Midbrain (tissue), 1 donor: ENCODE measurements at regions not wholly inside any gene's neighbourhood (a gene's known extent, or its start where the extent isn't known, plus 50 kb on each side); places are given as distances from the start of the nearest gene placed in this dataset.
"Not testable (repeated sequence)": the region's sequence is repeated elsewhere in the genome, so short reads cannot be mapped to it uniquely, and the experiment has no call there.

ENCODE experiments used
- DNase-seq: peaks from one replicate; lab custom pipeline; 2025; lab: John Stamatoyannopoulos, UW

DNA sequence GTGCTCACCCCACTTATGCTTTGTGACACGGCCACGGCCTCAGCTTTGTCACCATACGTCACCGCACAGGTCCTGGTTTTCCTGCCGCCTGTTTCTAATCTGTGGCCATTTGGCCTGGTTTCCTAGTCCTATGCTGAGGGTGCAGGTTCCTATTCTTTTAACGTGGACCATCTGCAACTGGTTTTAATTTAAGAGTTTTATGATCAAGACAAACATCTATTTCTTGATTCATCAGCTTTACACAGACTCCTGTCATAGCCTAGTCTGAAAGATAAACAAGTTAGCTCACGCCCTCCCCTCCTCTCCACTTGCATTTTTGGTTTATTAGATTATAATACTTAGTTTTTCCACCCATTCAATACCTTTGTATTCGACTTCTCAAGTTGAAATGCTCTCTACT, 97.5 kb upstream of the RPS6KA2 start:
- no peak for DNase-seq

DNA sequence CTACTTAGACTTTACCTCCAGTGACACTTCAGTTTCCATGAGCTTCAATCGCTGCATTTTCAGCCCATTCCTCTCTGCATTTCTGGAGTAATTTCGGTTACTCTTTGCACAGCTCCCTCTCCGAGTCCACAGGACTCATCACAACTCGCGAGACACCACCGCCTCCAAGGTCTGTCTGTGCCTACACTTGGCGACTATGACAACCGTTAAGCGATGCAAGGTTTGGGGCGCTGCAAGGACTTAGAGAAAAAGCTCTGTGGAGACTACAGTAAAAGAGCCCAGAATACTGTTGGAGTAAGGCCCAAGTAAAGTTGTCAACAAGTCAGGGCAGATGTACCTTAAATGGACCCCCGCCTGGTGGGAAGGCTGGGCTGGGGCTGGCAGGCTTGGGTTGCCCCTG, 95.7 kb upstream of the RPS6KA2 start:
- DNase-seq: no peak

DNA sequence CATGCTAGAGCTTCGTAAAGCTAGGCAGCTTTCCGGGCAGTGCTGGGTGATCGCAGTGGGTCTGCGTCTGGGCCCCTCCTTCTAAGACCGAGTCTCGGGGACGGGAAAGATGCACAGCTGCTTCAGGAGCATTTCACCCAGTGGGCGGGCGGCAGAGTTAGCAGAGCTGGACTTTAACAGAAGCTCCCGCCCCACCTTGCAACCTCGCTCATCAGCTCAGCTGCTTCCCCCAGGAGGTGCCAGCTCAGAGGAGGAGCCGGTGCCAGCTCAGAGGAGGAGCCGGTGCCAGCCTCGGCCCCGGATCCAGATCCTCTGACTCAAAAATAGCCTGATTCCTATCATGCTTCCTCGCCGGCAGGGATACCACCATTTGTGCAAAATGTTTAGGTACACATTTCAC, 94.5 kb upstream of the RPS6KA2 start:
- DNase-seq: no peak

DNA sequence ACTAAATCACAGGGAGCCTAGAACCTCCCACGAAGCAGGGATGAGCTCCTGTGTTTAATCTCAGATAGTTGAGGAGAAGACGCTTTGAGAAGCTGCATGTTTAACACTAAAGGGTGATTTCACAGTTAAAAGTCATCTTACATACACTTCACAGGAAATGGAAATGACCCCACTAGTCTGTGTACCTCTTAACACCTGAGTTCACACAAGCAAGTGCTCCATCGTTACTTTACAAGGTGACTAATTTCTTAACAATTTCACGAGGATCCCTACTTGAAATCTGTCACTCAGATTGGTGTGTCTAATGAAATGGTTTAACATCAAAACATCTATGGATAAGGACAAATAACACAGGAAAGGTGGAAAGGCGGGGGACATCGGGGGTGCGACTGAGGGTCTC, 93.8 kb upstream of the RPS6KA2 start:
- DNase-seq: no peak

DNA sequence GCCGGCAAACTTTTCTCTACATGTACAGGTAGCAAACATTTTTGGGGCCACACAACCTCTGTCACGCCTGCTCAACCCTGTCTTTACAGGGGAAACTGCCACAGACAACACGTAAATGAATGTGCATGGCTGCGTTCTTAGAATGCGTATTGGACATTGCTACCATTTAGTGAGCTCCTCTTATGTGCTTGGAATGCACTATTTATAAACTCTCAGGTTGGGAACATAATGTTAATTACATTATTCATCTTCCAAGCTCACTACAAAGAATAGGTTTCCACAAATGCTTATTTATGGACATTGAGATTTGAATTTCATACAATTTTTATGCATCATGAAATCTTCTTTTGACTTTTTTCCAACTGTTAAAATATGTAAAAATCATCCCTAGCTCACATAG, 92.0 kb upstream of the RPS6KA2 start:
- DNase-seq: no peak

DNA sequence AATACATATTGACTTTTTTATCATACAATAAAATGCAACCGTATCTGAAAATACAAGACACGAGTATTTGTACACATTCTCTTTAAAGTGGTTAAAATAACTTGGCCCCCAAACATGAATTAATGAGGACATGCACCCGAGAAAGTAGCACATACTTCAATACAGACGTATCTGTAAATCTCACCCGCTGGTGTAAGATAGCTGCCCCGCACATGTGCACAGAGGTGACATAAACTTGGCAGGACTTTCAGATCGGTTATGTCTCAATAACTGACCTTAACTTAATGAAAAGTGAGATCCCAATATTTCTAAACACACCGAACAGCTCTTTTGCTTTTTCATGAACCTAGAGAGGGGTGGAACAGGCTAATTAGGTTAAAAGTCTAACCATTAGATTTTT, 91.5 kb upstream of the RPS6KA2 start:
- DNase-seq: no peak

DNA sequence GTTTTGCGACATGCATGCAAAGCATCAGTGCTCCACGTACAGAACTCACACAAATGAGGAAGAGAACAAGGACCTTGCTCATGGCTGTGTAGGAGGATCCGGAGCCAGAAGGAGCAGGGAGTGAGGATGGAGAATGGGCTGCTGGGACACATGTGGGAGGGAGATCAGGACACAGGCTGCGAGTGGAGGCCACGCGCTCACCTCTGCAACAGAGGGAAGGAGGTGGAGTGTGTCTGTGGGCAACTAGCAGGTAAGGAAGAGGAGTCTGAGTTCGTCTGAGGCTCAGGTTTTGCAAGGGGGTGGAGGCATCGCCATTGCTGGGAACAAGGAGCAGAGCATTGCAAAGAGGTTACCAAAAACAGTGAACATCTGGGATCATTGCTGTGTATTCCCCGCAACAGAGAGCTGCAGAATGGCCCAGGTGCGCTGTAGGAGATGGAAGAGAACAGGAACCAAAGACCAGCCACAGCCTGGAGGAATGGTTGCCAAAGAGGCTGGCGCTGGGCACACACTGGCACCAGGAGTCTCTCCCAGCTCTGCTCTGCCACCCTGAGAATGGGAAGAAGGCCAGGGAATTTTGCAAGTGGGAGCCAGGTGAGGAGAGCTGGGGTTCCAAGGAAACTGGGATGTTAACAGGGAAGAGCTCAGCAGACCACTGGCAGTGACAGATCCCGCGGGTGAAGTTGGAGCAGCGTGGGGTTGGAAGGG, 90.0 kb upstream of the RPS6KA2 start:
- no peak for DNase-seq

DNA sequence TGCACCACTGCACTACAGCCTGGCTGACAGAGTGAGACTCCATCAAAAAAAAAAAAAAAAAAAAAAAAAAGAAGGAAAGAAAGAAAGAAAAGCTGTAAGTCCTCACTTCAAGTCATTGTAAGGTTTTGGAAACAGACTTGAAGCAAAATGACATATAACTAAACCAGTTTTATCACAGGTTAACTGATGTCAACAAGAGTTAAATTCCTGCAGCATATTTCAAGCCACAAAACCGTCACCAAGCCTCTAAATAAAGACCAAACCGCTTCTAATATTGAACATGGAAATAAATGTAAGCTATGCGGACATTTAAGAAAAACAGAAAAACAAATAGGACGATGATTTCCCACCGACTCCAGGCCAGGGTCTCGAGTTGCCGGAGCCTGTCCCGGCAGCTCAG, 88.9 kb upstream of the RPS6KA2 start:
- no peak for DNase-seq

DNA sequence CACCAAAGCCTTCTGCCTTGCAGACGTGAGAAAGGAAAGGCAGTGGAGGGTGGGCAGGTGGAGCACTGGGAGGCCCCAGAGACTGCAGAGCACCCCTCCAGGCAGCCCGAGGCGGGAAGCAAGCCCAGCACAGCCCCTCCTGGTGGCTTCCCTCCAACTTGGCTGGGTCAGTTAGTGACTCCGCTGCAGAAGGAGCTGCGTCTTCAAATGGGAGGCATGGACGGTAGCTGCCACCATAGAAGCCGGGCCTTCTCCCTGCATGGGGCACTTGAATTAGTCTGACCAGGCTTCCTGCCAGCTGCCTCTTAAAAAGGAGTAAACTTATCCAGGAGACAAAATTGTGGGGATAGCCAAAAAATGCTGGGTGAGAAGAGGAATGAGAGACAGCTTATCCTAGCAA, 88.0 kb upstream of the RPS6KA2 start:
- DNase-seq: peak; percentile 34

DNA sequence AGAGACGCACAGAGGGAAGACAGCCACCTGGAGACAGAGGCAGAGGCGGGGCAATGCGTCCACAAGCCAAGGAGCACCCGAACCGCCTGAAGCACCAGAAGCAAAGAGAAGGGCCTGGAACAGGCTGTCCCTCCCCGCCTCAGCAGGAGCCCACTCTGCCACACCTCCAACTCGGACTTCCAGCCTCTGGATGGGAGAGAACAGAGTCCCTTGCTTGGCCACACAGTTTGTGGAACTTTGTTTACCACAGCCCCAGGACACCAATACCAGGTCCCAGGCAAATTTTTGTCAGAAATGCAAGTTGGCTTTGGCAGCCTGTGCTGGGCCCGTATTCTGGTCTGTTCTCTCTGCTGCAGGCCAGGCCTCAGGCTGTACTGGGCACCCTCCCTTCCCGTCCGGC, 87.5 kb upstream of the RPS6KA2 start:
- DNase-seq: peak; percentile 34

DNA sequence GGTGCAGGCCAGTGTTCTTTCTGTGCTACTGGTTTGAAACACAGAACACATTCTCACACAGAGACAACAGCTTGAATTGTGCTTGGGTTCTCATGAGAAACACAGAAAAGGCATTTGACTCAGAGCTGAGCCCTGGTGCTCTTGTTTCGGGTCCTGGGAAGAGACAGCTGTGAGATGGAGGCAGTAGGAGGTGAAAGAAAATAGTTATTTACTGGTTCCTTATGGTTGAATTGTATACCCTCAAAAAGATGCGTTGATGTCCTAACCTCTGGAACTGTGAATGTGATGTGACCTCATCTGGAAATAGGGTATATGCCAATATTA, 87.1 kb upstream of the RPS6KA2 start:
- peak; percentile 6 for DNase-seq

DNA sequence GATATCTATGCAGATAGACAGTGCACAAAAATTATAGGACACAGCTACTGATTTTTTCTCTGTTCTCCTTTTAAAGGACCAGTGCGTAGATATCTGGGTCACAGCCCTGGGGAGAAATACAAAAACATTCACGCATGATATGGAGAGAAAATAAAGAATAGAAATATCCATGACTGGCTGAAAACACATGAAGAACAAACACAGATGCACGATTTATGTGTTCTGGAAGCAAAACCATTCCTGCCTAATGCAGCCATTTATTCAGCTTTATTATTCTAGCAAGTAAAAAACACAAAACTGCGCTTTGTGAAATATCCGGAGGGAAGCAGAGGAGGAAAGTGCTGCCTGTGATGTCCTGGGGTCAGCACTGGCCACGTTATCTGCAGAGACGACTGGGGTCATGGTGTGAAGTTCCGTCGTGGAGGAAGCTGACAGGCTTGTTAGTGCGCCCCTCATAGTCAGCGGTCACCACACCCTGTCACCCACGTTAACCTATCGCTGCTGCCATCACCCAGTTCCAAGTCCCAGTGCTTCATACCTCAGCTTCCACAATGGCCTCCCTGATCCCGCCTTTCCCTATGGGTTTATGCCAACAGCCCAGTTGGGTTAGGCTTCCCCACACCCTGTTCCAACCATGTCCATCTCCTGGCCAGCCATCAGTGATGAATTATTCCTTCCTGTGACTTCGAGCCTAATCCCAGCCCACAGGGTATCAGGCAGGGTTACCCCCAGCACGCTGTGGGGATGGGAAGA, 86.6 kb upstream of the RPS6KA2 start:
- DNase-seq: no peak

DNA sequence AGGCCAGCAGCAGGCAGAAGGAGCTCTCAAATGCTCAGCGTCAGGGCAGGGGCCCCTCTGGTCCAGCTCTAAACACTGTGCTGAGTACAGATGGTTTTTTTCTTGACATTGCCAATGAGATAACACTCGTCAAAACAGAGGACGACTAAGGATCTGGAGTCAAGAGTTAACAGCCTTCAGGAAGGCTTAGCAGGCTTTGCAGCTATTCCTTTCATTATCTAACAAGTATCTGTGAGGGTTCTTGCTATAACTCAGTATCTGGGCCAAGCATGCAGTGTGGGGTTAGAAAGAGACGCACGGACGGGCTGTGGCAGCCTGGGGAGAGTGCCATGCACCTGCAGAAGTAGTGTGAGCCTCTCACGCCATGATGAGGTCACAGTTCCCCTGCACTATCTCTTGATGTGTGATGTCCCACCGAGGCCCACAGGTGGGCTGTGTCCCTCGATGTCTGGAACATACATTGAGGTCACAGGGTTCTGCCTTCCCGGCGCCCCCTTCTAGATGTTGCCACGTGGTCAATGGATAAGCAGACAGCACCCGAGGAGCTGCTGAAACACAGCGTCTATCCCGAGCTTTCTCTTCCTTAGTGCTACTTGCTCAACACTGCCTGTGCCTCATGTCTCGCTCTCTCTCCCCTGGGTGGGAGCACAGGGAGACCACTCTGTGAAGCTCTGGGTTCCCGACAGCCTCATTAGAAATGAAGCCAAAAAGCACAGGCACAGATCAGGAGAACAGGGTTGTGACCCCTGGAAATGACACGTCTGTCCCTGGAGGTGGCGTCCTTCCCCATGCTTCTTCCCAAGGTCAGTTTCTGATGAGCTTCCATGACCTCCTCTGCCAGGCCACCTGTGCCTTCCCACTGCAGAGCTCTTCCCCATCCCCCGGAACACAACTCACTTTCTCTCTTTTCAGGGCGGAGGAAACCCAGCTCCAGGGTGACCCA, 85.5 kb upstream of the RPS6KA2 start:
- DNase-seq: no peak

DNA sequence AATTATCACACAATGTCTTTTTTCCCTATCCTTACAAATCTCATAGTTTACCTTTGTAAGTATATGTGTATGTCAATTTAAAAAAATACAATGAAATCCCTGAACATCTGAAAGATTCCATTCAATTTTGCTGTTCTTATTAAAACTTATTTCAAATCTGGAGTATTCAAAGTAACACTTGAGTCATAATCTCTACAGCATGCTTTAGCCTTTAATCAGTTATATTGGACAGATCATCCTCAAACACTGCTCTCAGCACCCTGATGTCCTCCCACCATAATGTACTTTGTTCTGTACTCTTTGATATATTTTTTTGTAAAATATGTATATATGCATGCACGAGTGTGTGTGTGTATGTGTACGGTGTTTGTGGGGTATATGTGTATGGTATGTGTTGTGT, 83.0 kb upstream of the RPS6KA2 start:
- no peak for DNase-seq

DNA sequence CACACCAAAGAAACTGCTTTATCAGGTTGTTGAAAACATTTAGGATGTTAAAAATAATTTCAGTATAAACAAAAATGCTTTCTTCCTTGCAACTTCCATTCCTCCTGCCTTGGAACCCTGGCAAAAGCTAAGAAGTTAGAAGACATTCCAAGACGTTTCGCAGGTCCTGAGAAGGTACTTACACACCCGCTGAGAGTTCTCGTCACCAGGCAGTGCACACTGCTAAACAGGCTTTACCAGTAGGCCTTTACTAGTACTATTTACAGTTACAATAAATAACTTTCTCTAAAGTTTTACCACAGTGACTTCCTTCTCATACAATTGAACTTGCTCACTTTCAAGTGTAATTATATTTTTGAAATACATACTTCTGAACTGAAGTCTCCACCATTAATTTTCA, 81.4 kb upstream of the RPS6KA2 start:
- no peak for DNase-seq

DNA sequence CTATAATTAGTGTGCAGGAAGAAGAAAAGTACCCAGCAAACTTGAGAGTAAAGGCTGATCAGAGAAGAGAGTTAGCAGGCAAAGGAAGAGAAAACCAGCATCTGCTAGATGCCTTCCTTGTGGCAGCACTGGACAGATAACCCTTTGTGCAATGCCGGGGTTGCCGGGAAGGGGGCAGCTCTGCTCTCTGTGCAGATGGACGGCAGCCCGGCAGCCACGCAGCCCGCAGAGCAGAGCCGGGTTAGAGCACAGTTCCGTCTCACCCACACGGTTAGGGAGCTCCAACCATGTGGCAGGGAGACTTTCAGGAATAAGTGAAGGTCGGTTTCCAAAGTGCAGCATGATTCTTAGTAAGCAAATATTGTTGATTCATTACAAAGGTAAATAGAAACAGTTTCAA, 80.0 kb upstream of the RPS6KA2 start:
- DNase-seq: peak; percentile 60

DNA sequence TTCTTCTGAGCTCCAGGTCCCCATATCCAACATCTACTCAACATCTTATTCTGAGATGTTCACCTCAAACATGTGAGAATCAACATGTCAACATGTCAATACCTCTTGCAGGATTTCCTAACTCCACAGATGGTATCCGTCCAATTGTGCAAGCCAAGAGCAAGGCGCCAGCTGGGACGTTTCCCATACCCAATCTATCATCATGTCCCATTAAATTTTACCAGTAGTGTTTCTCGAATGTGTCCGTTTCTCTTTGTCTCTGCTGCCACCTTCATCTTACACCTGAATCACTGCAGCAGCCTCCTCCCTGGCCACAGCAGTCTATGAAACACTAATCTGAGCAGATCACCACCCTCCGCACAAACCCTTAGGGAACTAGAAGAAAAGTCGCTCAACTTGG, 78.0 kb upstream of the RPS6KA2 start:
- no peak for DNase-seq

DNA sequence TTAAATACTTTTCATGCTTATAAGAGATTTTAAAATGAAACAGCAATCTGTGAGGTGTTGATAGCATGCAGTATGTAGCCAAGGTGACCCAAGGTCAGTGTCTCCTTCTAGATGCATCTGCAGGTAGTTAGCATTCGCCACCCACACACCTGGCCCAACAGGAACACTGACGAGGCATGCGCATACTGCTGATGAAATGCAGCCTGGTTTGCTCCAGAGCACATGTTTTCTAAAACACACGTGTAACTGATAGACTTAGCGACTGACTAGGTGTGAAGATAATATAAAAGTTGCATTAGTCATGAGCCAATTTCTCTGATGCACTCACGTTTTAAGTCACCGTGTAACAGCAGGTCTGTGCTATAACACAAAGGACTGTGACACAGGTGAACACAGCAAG, 77.1 kb upstream of the RPS6KA2 start:
- no peak for DNase-seq

DNA sequence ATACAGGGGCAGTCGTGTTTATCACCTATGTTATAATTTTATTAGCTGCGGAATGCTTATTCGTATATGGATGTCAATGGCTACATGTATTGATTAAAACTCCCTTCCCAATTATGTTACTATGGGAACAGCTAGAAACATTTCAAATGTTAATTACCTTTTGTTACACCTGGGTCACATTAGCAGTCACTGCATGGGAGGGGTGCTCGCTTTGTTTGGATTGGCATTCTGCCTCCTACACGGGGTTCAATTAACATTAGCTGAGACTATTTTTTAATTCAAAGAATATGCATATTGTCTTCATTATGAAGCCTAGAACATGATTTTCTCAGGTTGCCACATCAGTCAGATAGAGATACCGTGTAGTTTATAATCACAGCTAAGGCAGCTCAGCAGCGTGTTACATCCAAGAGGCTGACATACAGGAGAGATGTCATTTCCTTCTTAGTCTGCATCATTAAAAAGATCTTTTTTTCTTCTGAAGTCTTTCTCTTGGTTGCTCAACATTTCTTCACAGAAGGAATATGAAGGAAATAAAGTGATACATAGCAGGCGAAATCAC, 76.2 kb upstream of the RPS6KA2 start:
- no peak for DNase-seq

DNA sequence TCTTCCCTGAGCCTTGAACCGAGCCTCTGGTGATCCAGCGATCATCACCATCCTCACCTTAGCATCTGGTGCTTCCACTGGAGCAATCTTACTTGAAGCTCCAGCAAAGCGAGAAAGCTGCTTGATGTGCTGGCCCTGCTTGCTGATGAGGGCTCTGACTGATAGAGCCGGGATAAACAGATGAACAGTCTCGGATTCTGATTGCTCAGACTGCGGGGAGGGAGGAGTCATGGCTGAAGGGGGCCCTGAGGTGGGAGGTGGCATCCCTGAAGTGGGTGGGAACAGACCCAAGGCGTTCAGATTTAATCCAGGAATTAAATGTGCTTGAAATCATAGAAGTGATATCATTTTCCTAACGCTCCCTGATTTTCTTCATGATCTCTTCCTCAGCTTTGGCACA, 74.4 kb upstream of the RPS6KA2 start:
- not testable (repeated sequence) for DNase-seq

DNA sequence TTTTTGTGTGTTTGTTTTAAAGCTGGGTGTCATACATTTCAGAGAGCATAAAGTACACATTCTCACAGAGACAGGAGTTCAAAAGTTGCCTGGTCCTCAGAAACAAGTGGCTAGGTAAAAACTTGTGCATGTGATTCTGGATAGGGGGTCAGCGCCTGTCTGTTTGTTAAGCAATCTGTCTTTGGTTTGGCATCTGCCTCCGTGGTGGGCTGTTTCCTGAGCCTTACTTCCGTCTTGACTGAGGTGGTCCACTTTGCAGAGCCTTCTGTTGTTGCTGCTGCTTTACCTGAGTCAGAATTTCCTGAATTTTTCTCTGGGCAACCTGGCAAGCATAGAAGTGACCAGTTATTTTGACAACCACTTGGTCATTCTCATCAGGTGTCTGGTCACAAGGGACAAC, 73.8 kb upstream of the RPS6KA2 start:
- DNase-seq: not testable (repeated sequence)

DNA sequence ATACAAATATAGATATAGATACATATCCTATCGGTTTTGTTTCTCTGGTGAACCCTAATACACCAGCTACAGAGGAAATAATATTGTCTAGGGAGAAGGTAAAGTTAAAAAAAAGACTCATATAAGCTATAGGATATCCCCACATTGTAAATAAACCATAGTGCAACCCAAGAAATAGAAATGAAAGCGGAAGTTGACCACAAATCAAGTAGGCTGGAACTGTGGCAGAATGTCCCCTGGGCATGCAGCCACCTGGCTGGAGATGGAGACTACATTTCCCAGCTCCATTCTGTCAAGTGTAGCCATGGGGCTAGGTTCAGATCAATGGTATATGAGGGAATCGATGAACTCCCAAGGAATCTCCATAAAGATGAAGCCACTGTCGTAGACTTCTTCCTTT, 70.1 kb upstream of the RPS6KA2 start:
- DNase-seq: no peak

DNA sequence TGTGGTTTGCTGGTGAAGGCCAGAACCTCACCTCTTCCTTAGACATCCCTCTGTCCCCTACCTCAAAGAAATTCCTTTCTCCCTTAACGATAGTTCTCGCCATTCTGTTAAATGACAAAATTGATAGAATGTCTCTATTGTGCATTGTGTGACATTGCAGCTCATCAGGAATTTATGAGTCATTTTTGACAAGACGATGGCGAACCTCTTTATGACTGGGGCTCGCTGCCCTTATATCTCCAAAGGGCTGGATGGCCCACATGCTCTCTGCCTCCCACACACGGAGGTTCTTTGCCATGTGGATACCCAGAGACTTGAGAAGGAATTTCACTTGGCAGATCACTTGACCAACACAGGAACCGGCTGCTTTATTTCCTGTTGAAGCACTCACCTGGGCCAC, 66.8 kb upstream of the RPS6KA2 start:
- no peak for DNase-seq
